Hepatocyte (in vitro differentiated cells): ENCODE measurements at regions not wholly inside any gene's neighbourhood (a gene's known extent, or its start where the extent isn't known, plus 50 kb on each side); places are given as distances from the start of the nearest gene placed in this dataset.
A peak's percentile ranks its signal among the peaks of the same experiment; 100 is the strongest.

ENCODE experiments used
- DNase-seq: peaks from one replicate; pipeline ENCODE4 v3.0.0-alpha.2; 2016; ENCODE audit warnings: low spot score
- H2AFZ ChIP-seq: fragments of 200-600 bp; sonication (generic); 2 replicates; pipeline ENCODE4 v1.6.0; 2016; ENCODE audit warnings: antibody characterized with exemption, mild to moderate bottlenecking
- H3K27ac ChIP-seq: fragments of 200-600 bp; sonication (generic); 2 replicates; pipeline ENCODE4 v1.5.1; 2016; ENCODE audit warnings: mild to moderate bottlenecking
- H3K27me3 ChIP-seq: fragments of 200-600 bp; sonication (generic); 2 replicates; pipeline ENCODE4 v1.6.1; 2016
- H3K36me3 ChIP-seq: fragments of 200-600 bp; sonication (generic); replicated peaks from 2 replicates; pipeline ENCODE4 v1.5.1; 2016; ENCODE audit warnings: low read depth; ENCODE audit not compliant: insufficient read depth
- H3K4me1 ChIP-seq: fragments of 200-600 bp; sonication (generic); 2 replicates; pipeline ENCODE4 v1.5.1; 2016; ENCODE audit warnings: mild to moderate bottlenecking, moderate library complexity; ENCODE audit not compliant: insufficient read depth
- H3K4me2 ChIP-seq: fragments of 200-600 bp; sonication (generic); 2 replicates; pipeline ENCODE4 v1.6.0; 2016
- H3K4me3 ChIP-seq: fragments of 200-600 bp; sonication (generic); 2 replicates; pipeline ENCODE4 v1.5.1; 2016; ENCODE audit warnings: mild to moderate bottlenecking
- H3K79me2 ChIP-seq: fragments of 200-600 bp; sonication (generic); 2 replicates; pipeline ENCODE4 v1.6.0; 2017; ENCODE audit warnings: mild to moderate bottlenecking
- H3K9me2 ChIP-seq: fragments of 200-600 bp; sonication (generic); replicated peaks from 2 replicates; pipeline ENCODE4 v1.6.0; 2017; ENCODE audit warnings: mild to moderate bottlenecking; ENCODE audit not compliant: insufficient read depth
- H3K9me3 ChIP-seq: fragments of 200-600 bp; sonication (generic); 2 replicates; pipeline ENCODE4 v1.5.1; 2016; ENCODE audit warnings: low read depth, mild to moderate bottlenecking
- H4K20me1 ChIP-seq: fragments of 200-600 bp; sonication (generic); 2 replicates; pipeline ENCODE4 v1.6.0; 2016; ENCODE audit warnings: mild to moderate bottlenecking; ENCODE audit not compliant: insufficient read depth, poor library complexity, severe bottlenecking
- EZH2 ChIP-seq: fragments of 200-600 bp; sonication (generic); IDR thresholded peaks from 2 replicates; pipeline ENCODE4 v1.6.1; 2016; ENCODE audit warnings: antibody characterized with exemption, mild to moderate bottlenecking, borderline replicate concordance
- EZH2phosphoT487 ChIP-seq: fragments of 200-600 bp; sonication (generic); IDR thresholded peaks from one replicate; pipeline ENCODE4 v1.6.1; 2018; ENCODE audit warnings: antibody characterized with exemption, mild to moderate bottlenecking, low read depth, moderate library complexity; ENCODE audit not compliant: unreplicated experiment, severe bottlenecking
- WGBS: methylation state at CpG from one replicate; pipeline ENCODE4 v1.1.6; 2016; ENCODE audit warnings: low lambda C conversion rate; ENCODE audit errors: missing lambda C conversion rate; 5-methylcytosine and 5-hydroxymethylcytosine counted together
- TF ChIP-seq, protein P1 (sequence below): fragments of 200-600 bp; sonication (generic); IDR thresholded peaks from 2 replicates; pipeline ENCODE4 v1.5.1; 2016; ENCODE audit warnings: antibody characterized with exemption, mild to moderate bottlenecking; ENCODE audit not compliant: poor library complexity

DNA sequence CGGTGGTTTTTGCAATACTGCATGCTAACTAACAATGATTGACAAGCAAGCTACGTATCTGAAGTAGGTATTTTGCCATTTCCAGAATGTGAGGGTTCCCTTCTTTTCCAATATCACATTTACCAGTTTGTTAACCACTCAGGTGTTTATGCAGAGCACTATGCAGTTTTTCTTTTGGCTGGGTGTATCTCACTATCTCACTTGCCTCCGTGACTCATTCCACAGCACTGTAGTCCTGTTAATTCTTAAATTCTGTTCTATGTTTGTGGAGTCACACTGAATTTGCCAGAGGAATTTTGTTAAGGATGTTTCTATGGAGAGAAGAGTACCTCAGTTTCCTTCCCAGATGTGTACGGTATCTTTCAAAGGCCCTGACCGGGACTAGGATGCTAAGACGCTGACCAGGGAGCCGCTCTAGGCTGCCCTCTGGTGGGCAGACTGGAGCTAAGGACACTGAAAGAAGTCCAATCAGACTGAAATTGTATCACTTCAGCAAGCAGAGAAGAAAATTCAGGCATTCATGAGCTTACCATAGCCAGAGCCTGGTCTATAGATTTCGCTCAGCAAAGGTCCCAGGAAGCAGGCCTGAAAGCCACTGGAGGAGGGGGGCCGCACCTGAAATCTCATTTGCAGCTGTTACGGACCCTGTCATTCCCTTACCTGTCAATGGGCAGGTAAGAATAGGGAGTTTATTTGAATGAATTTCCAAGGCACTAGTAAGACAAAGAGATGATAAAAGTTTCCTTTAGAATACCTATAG lies 388.4 kb upstream of the SPOCK3 start:
- 55% methylated on average over 10 of the region's 10 CpGs for WGBS

DNA sequence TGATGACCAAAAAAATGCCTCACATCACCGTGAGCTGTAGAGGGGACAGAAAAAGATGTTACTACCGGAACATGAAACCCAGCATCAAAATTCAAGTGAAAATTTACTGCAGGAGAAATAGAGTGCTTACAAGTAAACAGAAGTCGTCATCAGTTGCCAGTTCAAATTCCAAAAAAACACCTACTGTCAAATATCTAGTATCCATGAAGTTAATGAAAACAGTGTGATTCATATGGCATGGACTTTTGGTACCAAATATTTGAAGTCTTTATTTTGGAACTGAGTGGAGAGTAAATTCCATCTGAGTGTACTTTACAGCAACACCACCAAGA lies 388.9 kb upstream of the SPOCK3 start:
- TF ChIP-seq, protein P1, sequence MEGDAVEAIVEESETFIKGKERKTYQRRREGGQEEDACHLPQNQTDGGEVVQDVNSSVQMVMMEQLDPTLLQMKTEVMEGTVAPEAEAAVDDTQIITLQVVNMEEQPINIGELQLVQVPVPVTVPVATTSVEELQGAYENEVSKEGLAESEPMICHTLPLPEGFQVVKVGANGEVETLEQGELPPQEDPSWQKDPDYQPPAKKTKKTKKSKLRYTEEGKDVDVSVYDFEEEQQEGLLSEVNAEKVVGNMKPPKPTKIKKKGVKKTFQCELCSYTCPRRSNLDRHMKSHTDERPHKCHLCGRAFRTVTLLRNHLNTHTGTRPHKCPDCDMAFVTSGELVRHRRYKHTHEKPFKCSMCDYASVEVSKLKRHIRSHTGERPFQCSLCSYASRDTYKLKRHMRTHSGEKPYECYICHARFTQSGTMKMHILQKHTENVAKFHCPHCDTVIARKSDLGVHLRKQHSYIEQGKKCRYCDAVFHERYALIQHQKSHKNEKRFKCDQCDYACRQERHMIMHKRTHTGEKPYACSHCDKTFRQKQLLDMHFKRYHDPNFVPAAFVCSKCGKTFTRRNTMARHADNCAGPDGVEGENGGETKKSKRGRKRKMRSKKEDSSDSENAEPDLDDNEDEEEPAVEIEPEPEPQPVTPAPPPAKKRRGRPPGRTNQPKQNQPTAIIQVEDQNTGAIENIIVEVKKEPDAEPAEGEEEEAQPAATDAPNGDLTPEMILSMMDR = no peak
- TF ChIP-seq EZH2phosphoT487 = no peak
- TF ChIP-seq EZH2 = no peak
- Histone ChIP-seq H4K20me1 (no peaks in the 10 kb centered on the region), H3K4me3 (no peak overlapping the region), H3K36me3 (no peaks in the 10 kb centered on the region), H3K9me2 (no peaks in the 10 kb centered on the region), H3K79me2 (no peaks in the 10 kb centered on the region), H3K4me2 (no peak overlapping the region), H3K4me1 (no peaks in the 10 kb centered on the region), H3K9me3 (no peaks in the 10 kb centered on the region), H2AFZ (no peak overlapping the region), H3K27me3 (no peaks in the 10 kb centered on the region), H3K27ac (no peak overlapping the region)
- DNase-seq = no peak
- 75% methylated on average over 3 of the region's 3 CpGs for WGBS

More for the DNA sequence above, 388.4 kb upstream of the SPOCK3 start:
- Histone ChIP-seq H2AFZ (no peak overlapping the region), H3K79me2 (no peaks in the 10 kb centered on the region), H3K4me2 (no peak overlapping the region), H3K4me1 (no peaks in the 10 kb centered on the region), H3K36me3 (no peaks in the 10 kb centered on the region), H3K9me3 (no peaks in the 10 kb centered on the region), H3K4me3 (no peak overlapping the region), H3K9me2 (no peaks in the 10 kb centered on the region), H4K20me1 (no peaks in the 10 kb centered on the region), H3K27ac (no peak overlapping the region), H3K27me3 (no peaks in the 10 kb centered on the region)
- DNase-seq = peak; percentile 82
- TF ChIP-seq, protein P1 = peak; percentile 77
- no peak for TF ChIP-seq EZH2

DNA sequence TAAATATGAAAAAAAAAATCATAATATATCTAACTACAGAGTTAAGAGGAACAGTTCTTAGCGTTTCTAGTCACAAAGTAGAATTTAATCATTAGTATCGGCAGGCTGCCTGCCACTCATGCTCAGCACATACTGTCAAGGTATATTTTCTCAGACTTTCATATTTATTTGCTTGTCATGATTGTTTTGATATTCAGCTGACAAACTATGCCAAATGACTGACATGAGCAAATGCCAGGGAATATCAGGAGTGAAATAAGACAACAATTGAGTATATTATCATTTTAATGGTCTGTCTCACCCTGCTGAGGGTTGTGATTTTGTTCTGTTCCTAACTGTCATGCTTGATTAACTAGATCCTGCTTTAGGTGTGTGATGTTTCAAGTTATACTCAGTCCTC lies 395.0 kb upstream of the SPOCK3 start:
- 83% methylated on average over 2 of the region's 2 CpGs for WGBS
- TF ChIP-seq EZH2 (no peak), EZH2phosphoT487 (no peak)
- TF ChIP-seq, protein P1 = no peak
- H3K4me3 ChIP-seq = no peak overlapping the region

DNA sequence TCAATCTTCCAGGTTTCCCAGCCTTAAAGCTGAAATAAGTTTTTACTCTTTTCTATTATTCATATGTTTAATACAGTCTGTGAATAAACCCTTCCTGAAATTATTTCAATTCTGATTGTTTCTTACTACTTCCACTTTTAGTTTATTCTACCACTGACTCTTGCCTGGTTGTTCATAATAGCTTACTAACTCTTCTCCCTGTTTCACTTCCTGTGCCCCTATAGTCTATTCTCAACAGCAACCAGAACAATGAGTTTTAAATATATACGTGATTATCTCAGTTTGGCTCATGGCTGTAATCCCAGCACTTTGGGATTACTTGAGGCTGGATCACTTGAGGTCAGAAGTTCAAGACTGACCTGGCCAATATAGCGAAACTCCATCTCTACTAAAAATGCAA lies 408.0 kb upstream of the SPOCK3 start:
- Histone ChIP-seq H3K27ac (no peak overlapping the region), H3K9me3 (no peaks in the 10 kb centered on the region), H3K4me1 (no peaks in the 10 kb centered on the region), H4K20me1 (no peaks in the 10 kb centered on the region), H3K9me2 (no peaks in the 10 kb centered on the region), H2AFZ (no peak overlapping the region), H3K79me2 (no peaks in the 10 kb centered on the region), H3K27me3 (no peaks in the 10 kb centered on the region), H3K4me2 (no peak overlapping the region), H3K36me3 (no peaks in the 10 kb centered on the region), H3K4me3 (no peak overlapping the region)
- WGBS = 75% methylated on average over 2 of the region's 2 CpGs
- TF ChIP-seq, protein P1 = no peak
- no peak for TF ChIP-seq EZH2
- TF ChIP-seq EZH2phosphoT487 = no peak
- no peak for DNase-seq

More for the DNA sequence above, 395.0 kb upstream of the SPOCK3 start:
- Histone ChIP-seq H3K79me2 (no peaks in the 10 kb centered on the region), H3K9me3 (no peaks in the 10 kb centered on the region), H4K20me1 (no peaks in the 10 kb centered on the region), H3K27me3 (no peaks in the 10 kb centered on the region), H2AFZ (no peak overlapping the region), H3K9me2 (no peaks in the 10 kb centered on the region), H3K4me1 (no peaks in the 10 kb centered on the region), H3K4me2 (no peak overlapping the region), H3K36me3 (no peaks in the 10 kb centered on the region), H3K27ac (no peak overlapping the region)
- no peak for DNase-seq
